ENCODE measurements at regions not wholly inside any gene's neighbourhood (a gene's known extent, or its start where the extent isn't known, plus 50 kb on each side); places are given as distances from the start of the nearest gene placed in this dataset.

GRCh38 chr10:25778646-25779045, 155.4 kb upstream of the MYO3A start:
- Histone ChIP-seq H3K9ac (ENCODE audit: low read length) (no peak overlapping the region), H3F3A (ENCODE audit: insufficient read depth) (no peaks in the 10 kb centered on the region), H3K79me2 (ENCODE audit: insufficient read depth, low read length) (no peaks in the 10 kb centered on the region), H3K27me3 (ENCODE audit: low read length) (no peaks in the 10 kb centered on the region), H3K4me2 (ENCODE audit: low read depth, low read length, poor library complexity, severe bottlenecking) (no peak overlapping the region), H3K27ac (ENCODE audit: low read depth, low read length) (no peak overlapping the region), H3K4me3 (ENCODE audit: insufficient read depth, low read length, poor library complexity, severe bottlenecking) (no peak overlapping the region), H2AFZ (ENCODE audit: low read depth, low read length, severe bottlenecking) (no peak overlapping the region), H4K20me1 (ENCODE audit: low read depth, low read length) (no peaks in the 10 kb centered on the region), H3K36me3 (ENCODE audit: low read length) (no peaks in the 10 kb centered on the region), H3K9me2 (replicated peaks; ENCODE audit: insufficient read depth, low read length) (no peaks in the 10 kb centered on the region), H3K9me3 (ENCODE audit: insufficient read depth, low read length) (no peaks in the 10 kb centered on the region)
- no peak for TF ChIP-seq EZH2phosphoT487 (conservative IDR thresholded peaks at IDR 0.05; ENCODE audit: low read length)
- TF ChIP-seq CTCF (IDR thresholded peaks at IDR 0.05; ENCODE audit: insufficient read depth, low read length, poor library complexity, severe bottlenecking) = no peak

GRCh38 chr10:25786161-25786560, 147.9 kb upstream of the MYO3A start:
- Histone ChIP-seq H3K36me3 (ENCODE audit: low read length) (no peaks in the 10 kb centered on the region), H3F3A (ENCODE audit: insufficient read depth) (no peaks in the 10 kb centered on the region), H3K4me3 (ENCODE audit: insufficient read depth, low read length, poor library complexity, severe bottlenecking) (no peak overlapping the region), H3K9me2 (replicated peaks; ENCODE audit: insufficient read depth, low read length) (no peaks in the 10 kb centered on the region), H2AFZ (ENCODE audit: low read depth, low read length, severe bottlenecking) (no peak overlapping the region), H3K9me3 (ENCODE audit: insufficient read depth, low read length) (no peaks in the 10 kb centered on the region), H3K27me3 (ENCODE audit: low read length) (no peaks in the 10 kb centered on the region), H3K79me2 (ENCODE audit: insufficient read depth, low read length) (no peaks in the 10 kb centered on the region), H3K9ac (ENCODE audit: low read length) (no peak overlapping the region), H3K4me2 (ENCODE audit: low read depth, low read length, poor library complexity, severe bottlenecking) (no peak overlapping the region), H3K27ac (ENCODE audit: low read depth, low read length) (no peak overlapping the region), H4K20me1 (ENCODE audit: low read depth, low read length) (no peaks in the 10 kb centered on the region)
- TF ChIP-seq CTCF (IDR thresholded peaks at IDR 0.05; ENCODE audit: insufficient read depth, low read length, poor library complexity, severe bottlenecking) (no peak), EZH2phosphoT487 (conservative IDR thresholded peaks at IDR 0.05; ENCODE audit: low read length) (no peak)

GRCh38 chr10:25786899-25787298, 147.1 kb upstream of the MYO3A start:
- no peaks in the 10 kb centered on the region for H3K27me3 ChIP-seq (ENCODE audit: low read length)
- no peaks in the 10 kb centered on the region for H3K9me2 ChIP-seq (replicated peaks; ENCODE audit: insufficient read depth, low read length)
- no peaks in the 10 kb centered on the region for H3K36me3 ChIP-seq (ENCODE audit: low read length)
- no peaks in the 10 kb centered on the region for H3F3A ChIP-seq (ENCODE audit: insufficient read depth)
- no peak overlapping the region for H3K9ac ChIP-seq (ENCODE audit: low read length)
- H3K4me2 ChIP-seq (ENCODE audit: low read depth, low read length, poor library complexity, severe bottlenecking) = no peak overlapping the region
- TF ChIP-seq CTCF (IDR thresholded peaks at IDR 0.05; ENCODE audit: insufficient read depth, low read length, poor library complexity, severe bottlenecking) (no peak), EZH2phosphoT487 (conservative IDR thresholded peaks at IDR 0.05; ENCODE audit: low read length) (no peak)
- no peaks in the 10 kb centered on the region for H4K20me1 ChIP-seq (ENCODE audit: low read depth, low read length)
- H3K79me2 ChIP-seq (ENCODE audit: insufficient read depth, low read length) = no peaks in the 10 kb centered on the region
- no peak overlapping the region for H2AFZ ChIP-seq (ENCODE audit: low read depth, low read length, severe bottlenecking)
- no peak overlapping the region for H3K27ac ChIP-seq (ENCODE audit: low read depth, low read length)
- no peaks in the 10 kb centered on the region for H3K9me3 ChIP-seq (ENCODE audit: insufficient read depth, low read length)
- H3K4me3 ChIP-seq (ENCODE audit: insufficient read depth, low read length, poor library complexity, severe bottlenecking) = no peak overlapping the region

Measured in SU-DHL-6 (cell line).